NCI-H1417 (cell line): ENCODE measurements at regions not wholly inside any gene's neighbourhood (a gene's known extent, or its start where the extent isn't known, plus 50 kb on each side); places are given as distances from the start of the nearest gene placed in this dataset.
A peak's percentile ranks its signal among the peaks of the same experiment; 100 is the strongest.
"Not testable (repeated sequence)": the region's sequence is repeated elsewhere in the genome, so short reads cannot be mapped to it uniquely, and the experiment has no call there.

Experiments used
- DNase-seq, 3 experiments: peaks; one replicate each; lab custom pipeline; 2025; lab: John Stamatoyannopoulos, UW

DNA sequence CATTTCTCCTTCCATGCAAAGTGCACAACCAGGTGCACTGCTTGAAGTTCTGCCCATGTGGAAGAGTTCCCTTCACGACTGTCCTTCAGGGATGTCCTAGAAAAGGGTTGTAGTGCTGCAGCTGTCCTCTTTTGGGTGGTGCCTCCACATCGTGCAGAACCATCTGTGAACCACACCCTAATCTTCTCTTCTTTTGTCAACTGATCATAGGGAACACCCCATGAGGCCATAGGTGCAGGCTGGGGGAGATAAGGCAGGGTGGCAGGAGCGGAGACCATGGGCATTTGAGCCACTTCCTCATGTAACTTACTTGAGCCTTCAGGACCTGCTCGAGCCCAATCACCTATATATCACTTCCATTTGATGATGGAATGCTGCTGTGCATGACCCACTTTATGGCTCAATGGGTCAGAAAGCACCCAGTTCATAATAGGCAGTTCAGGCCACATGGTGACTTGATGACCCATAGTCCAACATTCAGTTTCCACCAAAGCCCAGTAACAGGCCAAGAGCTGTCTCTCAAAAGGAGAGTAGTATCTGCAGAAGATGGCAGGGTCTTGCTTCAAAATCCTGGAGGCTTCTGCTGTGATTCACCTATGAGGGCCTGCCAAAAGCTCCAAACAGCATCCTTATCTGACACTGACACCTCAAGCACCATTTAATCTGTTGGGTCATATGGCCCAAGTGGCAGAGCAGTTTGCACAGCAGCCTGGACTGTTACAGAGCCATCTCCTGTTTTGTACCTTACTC is 84.7 kb upstream of the CYRIA start:
- no peak for DNase-seq

DNA sequence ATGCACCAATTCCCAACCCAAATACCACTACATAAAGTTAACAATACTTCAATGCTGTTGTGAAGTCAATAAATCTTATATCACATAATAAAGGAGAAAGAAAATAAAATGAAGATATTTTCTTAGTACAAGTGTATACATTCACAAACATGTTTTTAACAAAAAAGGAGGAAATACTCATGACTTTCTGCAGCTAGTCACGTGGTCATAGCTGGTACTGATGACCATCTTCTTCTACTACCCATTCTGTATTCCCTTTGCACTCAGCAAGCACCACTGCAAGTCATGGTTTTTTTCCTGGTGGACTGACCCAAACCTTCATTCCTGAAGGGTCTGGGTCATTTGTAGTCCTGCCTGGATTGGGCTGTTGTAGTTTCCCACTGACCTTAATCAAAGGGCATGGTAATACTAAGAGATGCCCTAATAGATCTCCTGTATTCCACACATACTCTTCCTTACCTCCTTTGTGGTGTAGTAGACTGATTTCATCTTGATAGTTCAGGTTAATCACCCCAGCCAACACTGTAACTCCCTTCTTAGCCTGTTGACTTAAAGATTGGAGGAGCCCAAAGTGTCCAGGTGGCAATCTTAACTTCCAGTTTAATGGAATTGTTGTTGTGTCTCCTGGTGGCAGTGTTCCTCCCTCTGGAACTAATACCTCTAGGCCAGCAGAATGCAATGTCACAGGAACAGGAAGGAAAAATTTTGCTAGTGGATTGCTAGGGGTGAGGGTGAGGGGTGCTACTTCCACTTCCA is 83.1 kb upstream of the CYRIA start:
- DNase-seq, result not testable (repeated sequence)

- no peak for DNase-seq
These were observed 82.1 kb upstream of the CYRIA start for GRCh38 chr2:16747689-16748088.

DNA sequence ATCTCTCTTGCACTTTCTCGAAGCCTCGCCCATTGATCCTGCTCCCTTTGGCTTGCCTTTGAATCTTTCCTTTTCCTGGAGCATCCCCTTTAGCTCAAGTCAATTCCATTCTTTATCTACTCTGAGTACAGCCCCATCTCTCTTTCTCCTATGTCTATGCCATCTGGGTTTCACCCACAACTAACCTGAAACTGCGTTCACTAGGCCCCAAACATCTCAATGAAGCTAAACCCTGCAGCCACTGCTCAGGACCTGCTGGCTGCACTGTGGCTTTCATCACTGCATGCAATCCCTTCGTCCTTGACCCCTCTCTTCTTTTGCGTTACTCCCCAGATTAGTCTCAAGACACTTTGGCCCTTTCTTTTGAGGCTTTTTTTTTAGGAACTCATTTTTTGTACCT is 81.6 kb upstream of the CYRIA start:
- no peak for DNase-seq

GRCh38 chr2:16746833-16747232 is 81.2 kb upstream of the CYRIA start:
- DNase-seq, result no peak

DNA sequence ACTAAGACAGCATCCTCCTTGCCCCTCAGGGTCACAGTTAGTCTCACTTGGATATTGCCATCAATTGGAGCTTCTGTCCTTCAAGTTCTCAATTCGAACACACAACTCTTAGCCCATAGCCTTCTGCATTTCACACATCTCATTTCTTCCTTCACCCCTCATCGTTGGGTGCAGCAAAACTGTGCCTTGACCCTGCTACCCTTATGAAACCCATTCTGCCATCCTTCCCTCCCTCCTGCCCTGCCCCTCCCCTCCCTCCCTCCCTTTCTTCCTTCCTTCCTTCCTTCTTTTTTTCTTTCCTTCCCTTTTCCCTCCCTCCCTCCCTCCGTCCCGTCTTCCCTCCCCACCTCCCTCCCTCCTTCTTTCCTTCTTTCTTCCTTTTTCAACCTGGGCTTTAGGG is 80.7 kb upstream of the CYRIA start:
- no peak for DNase-seq

- DNase-seq, result no peak
These were observed 79.8 kb upstream of the CYRIA start for GRCh38 chr2:16745466-16745865.

GRCh38 chr2:16744521-16744920 is 78.9 kb upstream of the CYRIA start:
- no peak for DNase-seq

DNA sequence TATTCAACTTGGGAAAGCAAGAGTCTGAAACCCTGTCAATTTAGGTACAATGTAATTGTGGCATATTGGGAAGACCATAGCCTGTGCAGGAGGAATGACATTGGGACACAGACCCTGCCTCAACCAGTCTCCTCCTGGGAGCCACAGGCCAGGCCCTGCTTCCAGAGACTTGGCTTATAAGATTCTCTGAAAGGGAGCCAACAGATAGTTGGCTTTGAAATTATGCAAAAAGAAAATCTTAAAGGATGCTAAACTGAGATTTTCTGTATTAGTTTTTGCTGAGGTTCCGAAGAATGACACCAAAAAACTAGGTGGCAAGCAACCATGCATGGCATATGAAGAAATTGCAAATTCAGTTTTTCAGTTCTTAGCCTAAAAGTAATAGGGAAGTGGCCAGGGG is 76.4 kb upstream of the CYRIA start:
- DNase-seq, result no peak

DNA sequence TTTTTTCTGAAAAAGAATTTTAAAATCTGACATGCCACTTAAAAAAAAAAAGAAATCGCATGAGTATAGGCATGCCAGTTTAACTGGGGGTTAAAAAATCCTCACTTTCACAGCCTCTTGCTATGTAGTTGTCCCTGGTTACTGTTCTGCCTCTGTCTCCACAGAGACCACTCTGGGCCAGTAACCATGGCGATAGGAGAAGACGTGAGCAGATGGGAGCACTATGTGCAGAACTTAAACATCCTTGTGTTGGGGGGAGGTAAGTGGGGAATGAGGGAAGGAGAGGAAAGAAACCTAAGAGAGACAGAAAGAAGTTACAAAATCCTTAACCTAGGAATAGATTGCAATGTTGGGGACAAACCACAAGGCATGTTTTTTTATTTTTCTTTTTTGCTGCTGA is 75.9 kb upstream of the CYRIA start:
- DNase-seq, result no peak

DNA sequence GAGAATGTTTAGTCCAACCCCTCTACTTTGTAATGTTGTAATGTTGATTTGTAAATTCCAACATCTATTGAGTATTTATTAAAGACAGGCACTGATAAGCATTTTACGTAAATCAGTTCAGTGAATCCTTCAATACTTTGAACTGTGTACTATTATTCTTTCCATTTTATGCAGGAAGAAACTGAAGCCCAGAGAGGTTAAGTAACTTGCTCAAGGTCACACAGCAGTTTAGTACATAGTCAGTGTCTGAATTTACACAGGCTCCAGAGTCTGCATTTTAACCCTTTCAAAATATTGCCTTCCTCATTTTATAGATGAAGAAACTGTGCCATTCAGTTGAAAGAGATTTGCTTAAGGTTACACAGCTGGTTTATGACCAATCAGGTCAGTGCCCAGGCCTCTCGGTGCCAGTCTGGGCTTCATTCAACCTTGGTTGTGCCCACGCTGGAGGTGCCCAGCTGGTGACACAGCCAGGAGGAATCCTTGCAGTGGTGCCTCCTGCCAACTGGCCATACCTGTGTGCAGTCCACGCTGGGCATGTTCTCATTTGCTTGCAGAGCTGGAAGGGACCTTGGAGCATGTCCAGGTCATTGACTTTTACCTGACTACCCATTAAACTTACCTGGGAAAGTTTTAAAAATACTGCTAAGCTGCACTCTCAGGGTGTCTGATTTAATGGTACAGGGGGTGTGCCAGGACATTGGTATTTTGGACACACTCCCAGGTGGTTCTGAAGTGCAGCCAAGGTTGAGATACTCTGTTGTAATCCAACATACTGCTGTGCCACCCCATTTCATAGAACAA is 74.3 kb upstream of the CYRIA start:
- DNase-seq, result no peak

- no peak for DNase-seq
These were observed 73.0 kb upstream of the CYRIA start for GRCh38 chr2:16738361-16739225.

DNA sequence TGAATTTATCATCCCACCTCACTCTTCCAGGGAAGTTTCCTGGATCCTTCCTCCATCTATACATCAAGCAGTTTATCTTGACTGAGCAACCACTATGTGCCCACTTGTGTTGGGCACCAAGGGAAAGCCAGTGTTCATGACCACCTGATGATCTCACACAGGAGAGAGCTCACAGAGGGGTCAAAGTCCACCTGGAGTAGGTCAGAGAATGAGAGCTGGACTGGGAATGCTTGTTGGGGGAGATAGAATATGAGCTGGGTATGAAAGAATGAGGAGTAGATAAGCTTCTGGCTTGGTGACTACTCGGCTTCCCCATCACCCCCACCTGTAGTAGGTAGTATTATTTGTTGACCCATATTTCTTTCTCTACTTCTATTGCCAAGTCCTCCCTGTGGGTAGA is 72.2 kb upstream of the CYRIA start:
- no peak for DNase-seq

GRCh38 chr2:16736633-16737032 is 71.0 kb upstream of the CYRIA start:
- no peak for DNase-seq

DNA sequence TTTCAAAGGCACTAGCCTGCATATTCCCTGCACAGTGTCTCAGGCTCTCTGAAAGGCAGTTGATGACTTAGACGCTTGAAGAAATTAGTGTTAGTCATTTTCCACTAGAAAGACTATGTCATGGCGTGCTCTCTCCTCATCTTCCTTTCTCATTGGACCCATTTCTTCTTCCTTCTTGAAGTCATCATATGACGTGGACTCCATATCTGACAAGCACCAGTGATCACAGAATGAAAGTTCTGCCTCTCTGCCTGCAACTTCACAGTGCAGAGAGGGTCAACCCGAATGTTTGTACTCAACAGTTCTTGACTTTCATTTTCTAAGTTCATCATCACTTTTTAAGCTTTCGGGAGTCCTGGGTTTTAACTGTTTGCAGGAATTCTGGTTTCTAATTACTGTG is 63.7 kb upstream of the CYRIA start:
- DNase-seq, result no peak

DNA sequence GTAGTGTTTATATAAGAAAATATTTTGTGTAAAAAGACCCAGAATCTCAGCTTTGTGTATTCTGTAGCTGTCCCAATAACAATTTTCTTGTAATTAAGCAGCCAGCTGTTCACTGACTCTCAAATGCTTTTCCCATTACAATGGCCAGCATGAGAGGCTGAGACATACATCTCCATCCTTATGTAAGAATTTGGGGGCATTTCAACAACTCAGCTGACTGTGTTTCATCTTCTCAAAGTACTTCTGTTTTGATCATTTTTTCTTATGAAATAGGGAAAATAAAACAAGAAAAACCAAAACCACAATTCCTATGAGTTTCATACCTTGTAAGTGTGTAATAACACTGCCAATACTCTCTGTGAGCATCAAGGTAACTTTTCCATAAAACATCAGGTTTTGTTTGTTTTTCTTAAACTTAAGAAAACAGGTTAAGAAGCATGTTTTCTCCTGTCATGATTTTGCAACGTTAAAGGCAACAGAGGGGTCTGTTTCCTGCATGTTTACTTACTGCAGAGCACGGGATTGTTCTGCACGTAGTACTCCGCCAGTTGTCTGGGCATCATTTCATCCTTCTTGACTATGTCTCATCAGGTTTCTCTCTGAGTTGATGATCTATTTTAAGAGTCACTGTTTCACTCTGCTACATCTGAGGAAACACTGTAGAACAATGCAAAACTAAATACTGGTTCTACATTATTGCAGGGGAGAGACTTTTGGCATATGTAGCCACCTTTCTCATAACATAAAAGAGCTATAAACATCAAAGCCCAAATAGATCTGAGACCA is 62.9 kb upstream of the CYRIA start:
- DNase-seq, result no peak

GRCh38 chr2:16727849-16728248 is 62.2 kb upstream of the CYRIA start:
- DNase-seq, result not testable (repeated sequence)

GRCh38 chr2:16727256-16727655 is 61.6 kb upstream of the CYRIA start:
- DNase-seq, result no peak

GRCh38 chr2:16726577-16726976 is 60.9 kb upstream of the CYRIA start:
- DNase-seq, result no peak

DNA sequence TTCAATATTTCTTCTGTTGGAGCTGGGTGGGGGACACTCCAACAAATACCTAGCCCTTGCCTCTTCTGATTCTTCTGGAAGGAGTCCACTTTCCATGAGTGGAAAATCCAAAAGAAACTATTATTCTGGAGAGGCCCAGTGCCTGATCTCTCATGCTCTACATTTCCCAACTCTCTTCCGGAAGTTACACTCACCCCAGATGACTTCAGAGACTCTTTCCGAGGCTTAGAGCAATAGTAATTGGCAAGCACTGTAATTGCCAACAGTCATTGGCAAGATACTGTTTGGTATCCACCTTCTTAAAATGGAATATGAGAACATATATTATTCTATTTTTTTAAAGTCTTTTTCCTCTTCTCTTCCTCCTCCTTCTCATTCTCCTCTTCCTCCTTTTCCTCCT is 60.5 kb upstream of the CYRIA start:
- peak in 1 of 3 experiments; percentile 57 for DNase-seq

GRCh38 chr2:16725549-16725948 is 59.9 kb upstream of the CYRIA start:
- DNase-seq, result peak in 1 of 3 experiments; percentile 86
